ENCODE measurements at regions not wholly inside any gene's neighbourhood (a gene's known extent, or its start where the extent isn't known, plus 50 kb on each side); places are given as distances from the start of the nearest gene placed in this dataset.
"Not testable (repeated sequence)": the region's sequence is repeated elsewhere in the genome, so short reads cannot be mapped to it uniquely, and the experiment has no call there.

- not testable (repeated sequence) for TF ChIP-seq CTCF (IDR thresholded peaks at IDR 0.05; ENCODE audit: extremely low read depth in 1 of 2, insufficient read depth in 1 of 2, low read depth in 1 of 2, low read length in 2 of 2); POLR2AphosphoS5 (IDR thresholded peaks at IDR 0.05; ENCODE audit: insufficient read depth, low read depth, low read length); EZH2 (IDR thresholded peaks at IDR 0.05; ENCODE audit: borderline replicate concordance, low read depth, low read length, severe bottlenecking); JUN (IDR thresholded peaks at IDR 0.05; ENCODE audit: borderline replicate concordance, insufficient read depth, insufficient read length, low read depth); POLR2A (IDR thresholded peaks at IDR 0.05; ENCODE audit: low read depth, low read length); GATA2 (IDR thresholded peaks at IDR 0.05; ENCODE audit: insufficient read depth, insufficient read length, low read depth, low read length); MAX (IDR thresholded peaks at IDR 0.05; ENCODE audit: insufficient read depth, insufficient read length); MYC (IDR thresholded peaks at IDR 0.05; ENCODE audit: low read depth, low read length)
Measured at GRCh38 chr7:131059401-131059800, 268.3 kb upstream of the MKLN1 start.
